ES-I3 (cell line): ENCODE measurements at regions not wholly inside any gene's neighbourhood (a gene's known extent, or its start where the extent isn't known, plus 50 kb on each side); places are given as distances from the start of the nearest gene placed in this dataset.
"Not testable (repeated sequence)": the region's sequence is repeated elsewhere in the genome, so short reads cannot be mapped to it uniquely, and the experiment has no call there.

ENCODE experiments used
- H3K36me3 ChIP-seq: 2 replicates; pipeline ENCODE4 v1.6.1; 2013; ENCODE audit warnings: mild to moderate bottlenecking, low read length, control low read depth, moderate library complexity; ENCODE audit not compliant: insufficient read depth
- H3K4me1 ChIP-seq: 2 replicates; pipeline ENCODE4 v1.6.1; 2013; ENCODE audit warnings: mild to moderate bottlenecking, control low read depth, low read length; ENCODE audit not compliant: insufficient read depth
- H3K9ac ChIP-seq: 2 replicates; pipeline ENCODE4 v1.6.1; 2013; ENCODE audit warnings: low read depth, mild to moderate bottlenecking, low read length, moderate library complexity
- H3K9me3 ChIP-seq: 2 replicates; pipeline ENCODE4 v1.6.1; 2013; ENCODE audit warnings: mild to moderate bottlenecking, low read length, moderate library complexity; ENCODE audit not compliant: control insufficient read depth, insufficient read depth

GRCh38 chr1:220966881-220967611 is 87.8 kb downstream of the HLX start:
- Histone ChIP-seq H3K9ac (no peak overlapping the region), H3K9me3 (peaks cover 3% of the 10 kb centered on the region; the same call in 1 of the 2 replicates), H3K4me1 (no peaks in the 10 kb centered on the region), H3K36me3 (no peaks in the 10 kb centered on the region)

DNA sequence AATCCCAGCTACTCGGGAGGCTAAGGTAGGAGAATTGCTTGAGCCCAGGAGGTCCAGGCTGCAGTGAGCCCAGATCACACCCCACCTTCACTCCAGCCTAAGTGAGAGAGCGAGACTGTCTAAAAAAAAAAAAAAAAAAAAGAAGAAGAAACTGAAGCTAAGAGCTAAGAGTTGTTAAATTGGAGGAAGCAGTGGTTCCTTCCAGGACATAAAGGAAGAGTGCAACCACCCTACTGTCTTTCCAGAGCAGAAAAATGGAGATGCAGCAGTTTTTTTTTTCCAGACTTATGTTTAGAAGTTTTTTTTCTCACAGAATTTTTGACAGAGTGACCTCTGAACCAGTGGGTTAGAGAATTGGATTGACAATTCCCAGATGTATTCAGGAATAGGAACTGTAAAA is 88.7 kb downstream of the HLX start:
- Histone ChIP-seq H3K9ac (no peak overlapping the region; the same call in 1 of the 2 replicates), H3K36me3 (no peaks in the 10 kb centered on the region), H3K4me1 (no peaks in the 10 kb centered on the region), H3K9me3 (peaks cover 3% of the 10 kb centered on the region; the same call in 1 of the 2 replicates)

GRCh38 chr1:220969281-220969680 is 90.0 kb downstream of the HLX start:
- H3K9me3 ChIP-seq, H3K36me3 ChIP-seq, H3K4me1 ChIP-seq, H3K9ac ChIP-seq: not testable (repeated sequence)

DNA sequence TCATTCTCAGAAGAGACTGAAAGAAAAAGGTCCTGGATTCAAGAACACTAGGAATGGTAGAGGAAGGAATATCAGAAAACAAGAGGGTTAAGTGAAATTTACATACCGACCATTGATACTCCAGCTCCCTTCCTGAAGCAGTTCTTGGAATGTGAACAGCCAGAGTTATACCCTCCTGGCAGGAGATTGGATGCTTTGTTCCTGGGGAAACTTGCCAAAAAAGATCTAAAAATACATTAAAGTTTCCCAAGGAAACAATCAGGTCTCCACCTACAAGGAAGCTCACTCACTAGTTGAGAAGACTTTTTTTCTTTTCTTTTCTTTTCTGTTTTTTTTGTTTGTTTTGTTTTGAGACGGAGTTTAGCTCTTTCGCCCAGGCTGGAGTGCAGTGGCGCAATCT is 91.1 kb downstream of the HLX start:
- H3K4me1 ChIP-seq = no peaks in the 10 kb centered on the region; the same call in 1 of the 2 replicates
- no peak overlapping the region for H3K9ac ChIP-seq
- H3K9me3 ChIP-seq = peaks cover 3% of the 10 kb centered on the region; the same call in 1 of the 2 replicates
- H3K36me3 ChIP-seq = no peaks in the 10 kb centered on the region

GRCh38 chr1:220971221-220971620 is 92.0 kb downstream of the HLX start:
- H3K9ac ChIP-seq = no peak overlapping the region
- H3K36me3 ChIP-seq = no peaks in the 10 kb centered on the region
- H3K4me1 ChIP-seq = no peaks in the 10 kb centered on the region; the same call in 1 of the 2 replicates
- peaks cover 3% of the 10 kb centered on the region; the same call in 1 of the 2 replicates for H3K9me3 ChIP-seq

DNA sequence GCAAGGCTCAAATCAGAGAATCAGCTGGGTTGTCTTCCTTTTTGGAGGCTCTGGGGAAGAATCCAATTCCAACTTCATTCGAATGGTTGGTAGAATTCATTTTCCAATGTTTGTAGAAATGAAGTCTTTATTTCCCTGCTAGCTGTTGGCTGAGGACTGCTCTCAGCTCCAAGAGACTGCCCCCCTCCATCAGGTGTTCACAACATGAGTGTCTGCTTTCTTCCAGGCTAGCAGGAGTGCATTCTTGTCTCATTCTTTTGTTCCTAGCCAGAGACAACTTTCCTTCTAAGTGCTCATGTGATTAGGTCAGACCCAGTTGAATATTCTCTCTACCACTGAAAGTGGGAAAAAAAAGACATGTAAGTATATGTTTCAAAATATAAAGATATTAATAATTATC is 95.2 kb downstream of the HLX start:
- Histone ChIP-seq H3K4me1 (no peaks in the 10 kb centered on the region; the same call in 1 of the 2 replicates), H3K36me3 (no peaks in the 10 kb centered on the region), H3K9ac (no peak overlapping the region), H3K9me3 (peaks cover 3% of the 10 kb centered on the region; the same call in 1 of the 2 replicates)

DNA sequence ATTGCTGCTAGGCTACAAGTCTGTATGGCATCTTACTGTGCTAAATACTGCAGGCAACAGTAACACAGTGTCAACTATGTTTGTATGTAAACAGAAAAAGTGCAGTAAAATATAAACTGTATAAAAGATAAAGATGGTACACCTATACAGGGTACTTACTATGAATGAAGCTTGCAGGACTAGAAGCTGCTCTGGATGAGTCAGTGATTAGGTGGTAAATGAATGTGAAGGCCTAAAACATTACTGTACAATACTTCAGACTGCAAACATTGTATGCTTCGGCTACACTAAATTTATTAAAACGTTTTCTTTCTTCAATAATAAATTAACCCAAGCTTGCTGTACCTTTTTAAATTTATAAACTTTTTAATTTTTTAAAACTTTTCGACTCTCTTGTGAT is 97.1 kb downstream of the HLX start:
- H3K36me3 ChIP-seq = no peaks in the 10 kb centered on the region
- no peaks in the 10 kb centered on the region for H3K9me3 ChIP-seq
- no peaks in the 10 kb centered on the region; the same call in 1 of the 2 replicates for H3K4me1 ChIP-seq
- no peak overlapping the region for H3K9ac ChIP-seq

DNA sequence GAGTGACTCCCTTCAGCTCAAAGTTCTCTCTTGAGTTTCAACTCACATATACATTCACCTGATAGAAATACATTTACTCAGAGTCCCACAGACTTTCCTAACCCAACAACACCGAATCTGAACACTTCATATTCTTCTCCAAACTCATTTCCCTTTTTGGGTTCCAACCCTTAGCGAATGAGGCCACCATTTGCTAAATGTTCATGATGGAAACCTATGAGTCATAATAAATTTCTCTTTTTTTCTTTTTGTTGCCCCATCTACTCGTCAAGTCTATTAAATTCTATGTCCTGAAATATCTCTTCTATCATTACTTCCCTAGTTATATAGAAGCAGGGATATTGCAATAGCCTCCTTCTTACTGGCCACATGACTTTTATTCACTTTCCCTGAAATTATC is 100.1 kb downstream of the HLX start:
- H3K36me3 ChIP-seq = no peaks in the 10 kb centered on the region
- H3K9me3 ChIP-seq = no peaks in the 10 kb centered on the region

DNA sequence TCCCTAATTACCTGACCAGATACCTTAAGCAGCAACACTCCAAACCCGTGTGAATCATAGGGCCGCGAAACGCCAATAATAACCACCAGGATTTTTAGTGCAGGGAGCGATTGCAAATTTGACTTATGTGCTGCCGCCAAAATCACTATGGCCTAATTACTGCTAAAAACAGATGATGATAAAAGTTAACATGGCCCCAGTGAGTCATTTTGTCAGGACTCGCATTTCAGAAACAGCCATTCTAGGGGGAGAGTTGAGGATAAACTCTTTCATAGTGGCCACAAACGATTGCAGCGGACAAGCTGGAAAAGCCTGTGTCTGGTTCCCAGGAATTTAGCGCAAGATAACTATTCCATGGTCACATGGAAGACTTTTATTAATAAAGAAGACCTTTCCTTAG is 103.4 kb downstream of the HLX start:
- Histone ChIP-seq H3K9me3 (no peaks in the 10 kb centered on the region), H3K4me1 (no peaks in the 10 kb centered on the region), H3K36me3 (no peaks in the 10 kb centered on the region), H3K9ac (no peak overlapping the region)

More for the DNA sequence above, 100.1 kb downstream of the HLX start:
- Histone ChIP-seq H3K9ac (no peak overlapping the region), H3K4me1 (no peaks in the 10 kb centered on the region; the same call in 1 of the 2 replicates)

DNA sequence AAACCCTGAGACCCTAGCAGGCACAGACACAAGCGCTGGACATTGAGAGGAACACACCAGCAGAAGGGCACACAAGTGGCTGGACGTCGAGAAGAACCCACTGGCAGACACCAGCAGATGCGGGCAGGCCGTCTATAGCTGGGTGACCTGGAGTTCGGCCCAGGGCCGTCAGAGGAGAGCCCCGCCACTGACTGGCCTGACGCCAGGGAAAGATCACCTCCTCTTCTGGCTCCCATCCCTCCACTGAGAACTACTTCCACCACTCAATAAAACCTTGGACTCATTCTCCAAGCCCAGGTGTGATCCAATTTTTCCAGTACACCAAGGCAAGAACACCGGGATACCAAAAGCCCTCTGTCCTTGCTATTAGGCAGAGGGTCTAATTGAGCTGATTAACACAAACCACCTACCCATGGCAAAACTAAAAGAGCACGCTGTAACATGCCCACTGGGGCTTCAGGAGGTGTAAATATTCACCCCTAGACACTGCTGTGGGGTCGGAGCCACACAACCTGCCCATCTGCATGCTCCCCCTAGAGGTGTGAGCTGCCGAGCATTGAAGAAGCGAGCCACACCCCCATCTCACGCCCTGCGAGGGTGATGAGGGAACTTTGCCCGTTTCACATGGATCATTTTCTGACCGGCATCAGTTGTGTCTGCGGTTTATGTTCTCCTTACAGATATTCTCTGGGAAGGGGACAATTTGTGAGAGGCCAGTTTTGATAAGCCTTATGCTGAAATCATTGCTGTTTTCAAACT is 104.8 kb downstream of the HLX start:
- no peaks in the 10 kb centered on the region for H3K36me3 ChIP-seq
- H3K9ac ChIP-seq = no peak overlapping the region
- no peaks in the 10 kb centered on the region for H3K4me1 ChIP-seq
- no peaks in the 10 kb centered on the region for H3K9me3 ChIP-seq

- no peaks in the 10 kb centered on the region for H3K36me3 ChIP-seq
- H3K9ac ChIP-seq = no peak overlapping the region
- no peaks in the 10 kb centered on the region for H3K4me1 ChIP-seq
- H3K9me3 ChIP-seq = no peaks in the 10 kb centered on the region
Observed at GRCh38 chr1:220990427-220991339, 111.4 kb downstream of the HLX start.

- Histone ChIP-seq H3K9me3 (no peaks in the 10 kb centered on the region), H3K9ac (no peak overlapping the region), H3K4me1 (no peaks in the 10 kb centered on the region), H3K36me3 (no peaks in the 10 kb centered on the region)
Observed at GRCh38 chr1:220991506-220991905, 112.3 kb downstream of the HLX start.

GRCh38 chr1:220991959-220992704 is 112.9 kb downstream of the HLX start:
- no peaks in the 10 kb centered on the region for H3K9me3 ChIP-seq
- no peaks in the 10 kb centered on the region for H3K4me1 ChIP-seq
- H3K9ac ChIP-seq = no peak overlapping the region
- H3K36me3 ChIP-seq = no peaks in the 10 kb centered on the region

DNA sequence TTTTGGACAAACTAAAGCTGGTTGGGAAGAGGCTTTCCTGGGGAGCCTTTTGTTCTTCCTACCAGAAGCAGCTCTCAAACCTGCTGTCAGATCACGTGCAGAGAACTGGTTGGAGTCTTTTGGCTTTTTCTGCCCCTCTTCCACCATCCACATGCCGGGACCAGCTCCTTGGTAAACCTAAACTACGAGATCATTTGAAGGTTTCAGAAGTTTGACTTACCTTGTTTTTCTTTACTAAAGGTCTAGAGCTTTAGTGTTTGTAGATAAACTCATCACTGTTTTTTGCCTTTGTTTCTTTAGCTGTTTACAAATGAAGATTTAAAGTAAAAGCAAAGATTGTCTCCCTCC is 113.4 kb downstream of the HLX start:
- Histone ChIP-seq H3K4me1 (no peaks in the 10 kb centered on the region), H3K9ac (no peak overlapping the region), H3K36me3 (no peaks in the 10 kb centered on the region), H3K9me3 (no peaks in the 10 kb centered on the region)
